ENCODE measurements at regions not wholly inside any gene's neighbourhood (a gene's known extent, or its start where the extent isn't known, plus 50 kb on each side); places are given as distances from the start of the nearest gene placed in this dataset.

- no peak for TF ChIP-seq MXI1 (IDR thresholded peaks at IDR 0.05; ENCODE audit: borderline replicate concordance, low read depth, low read length)
- no peak for TF ChIP-seq CTCF (conservative IDR thresholded peaks at IDR 0.05; ENCODE audit: low read depth, low read length)
- no peak for TF ChIP-seq ELK1 (IDR thresholded peaks at IDR 0.05; ENCODE audit: borderline replicate concordance, low read depth, low read length)
- no peak for TF ChIP-seq CEBPB (IDR thresholded peaks at IDR 0.05; ENCODE audit: low read depth, low read length)
- no peak for TF ChIP-seq RAD21 (IDR thresholded peaks at IDR 0.05; ENCODE audit: low read length)
- TF ChIP-seq RCOR1 (IDR thresholded peaks at IDR 0.05; ENCODE audit: insufficient replicate concordance, low read length) = no peak
- no peak for TF ChIP-seq SMC3 (IDR thresholded peaks at IDR 0.05; ENCODE audit: low read depth, low read length)
- TF ChIP-seq CHD1 (IDR thresholded peaks at IDR 0.05; ENCODE audit: low read depth, low read length) = no peak
- TF ChIP-seq FOS (IDR thresholded peaks at IDR 0.05; ENCODE audit: low read depth, low read length) = no peak
Observed at GRCh38 chr3:30977592-30977991, 83.1 kb upstream of the GADL1 start.

Data from IMR-90 (cell line).